ENCODE measurements at regions not wholly inside any gene's neighbourhood (a gene's known extent, or its start where the extent isn't known, plus 50 kb on each side); places are given as distances from the start of the nearest gene placed in this dataset.
A peak's percentile ranks its signal among the peaks of the same experiment; 100 is the strongest.

GRCh38 chr6:133741375-133741861 is 147.5 kb upstream of the TCF21 start:
- no peak overlapping the region for H3K27ac ChIP-seq
- DNase-seq (no peak), ATAC-seq (peak; percentile 63 to 81 (median 76))
- H3K4me1 ChIP-seq, result no peaks in the 10 kb centered on the region
- H3K4me3 ChIP-seq, result no peak overlapping the region
- H3K36me3 ChIP-seq (ENCODE audit: insufficient read depth in 1 of 2, low read depth in 1 of 2), result no peaks in the 10 kb centered on the region
- TF ChIP-seq CTCF (IDR thresholded peaks at IDR 0.05), result no peak
- H3K27me3 ChIP-seq (ENCODE audit: insufficient read depth in 3 of 3, low read length in 2 of 3), result no peaks in the 10 kb centered on the region
- intact Hi-C loops (cut with DNase I), result no loop called here
- WGBS, 3 donors, result 19 to 23% (median 21%) methylated on average over 5 of the region's 5 CpGs
- no peaks in the 10 kb centered on the region for H3K9me3 ChIP-seq

- Histone ChIP-seq H3K9me3 (no peaks in the 10 kb centered on the region), H3K4me1 (no peaks in the 10 kb centered on the region), H3K4me3 (no peak overlapping the region), H3K27me3 (ENCODE audit: insufficient read depth in 3 of 3, low read length in 2 of 3) (no peaks in the 10 kb centered on the region), H3K36me3 (ENCODE audit: insufficient read depth in 1 of 2, low read depth in 1 of 2) (no peaks in the 10 kb centered on the region), H3K27ac (no peak overlapping the region)
- WGBS, 3 donors, result 60 to 64% (median 63%) methylated on average over 2 of the region's 2 CpGs
- ATAC-seq (no peak), DNase-seq (no peak)
- intact Hi-C loops (cut with DNase I), result no loop called here
- no peak for TF ChIP-seq CTCF (IDR thresholded peaks at IDR 0.05)
These were observed 145.3 kb upstream of the TCF21 start for GRCh38 chr6:133743621-133744020.

- Histone ChIP-seq H3K27ac (no peak overlapping the region), H3K4me1 (no peaks in the 10 kb centered on the region), H3K36me3 (ENCODE audit: insufficient read depth in 1 of 2, low read depth in 1 of 2) (no peaks in the 10 kb centered on the region), H3K27me3 (ENCODE audit: insufficient read depth in 3 of 3, low read length in 2 of 3) (no peaks in the 10 kb centered on the region), H3K9me3 (no peaks in the 10 kb centered on the region), H3K4me3 (no peak overlapping the region)
- intact Hi-C loops (cut with DNase I), result no loop called here
- ATAC-seq, result no peak
- WGBS, 3 donors, result 95 to 96% (median 95%) methylated on average over 3 of the region's 3 CpGs
- no peak for DNase-seq
- no peak for TF ChIP-seq CTCF (IDR thresholded peaks at IDR 0.05)
These were observed 142.5 kb upstream of the TCF21 start for GRCh38 chr6:133746417-133746770.

GRCh38 chr6:133748628-133749027 is 140.3 kb upstream of the TCF21 start:
- Histone ChIP-seq H3K27ac (no peak overlapping the region), H3K9me3 (no peaks in the 10 kb centered on the region), H3K27me3 (ENCODE audit: insufficient read depth in 3 of 3, low read length in 2 of 3) (no peaks in the 10 kb centered on the region), H3K36me3 (ENCODE audit: insufficient read depth in 1 of 2, low read depth in 1 of 2) (no peaks in the 10 kb centered on the region), H3K4me3 (no peak overlapping the region), H3K4me1 (no peaks in the 10 kb centered on the region)
- 28 to 55% (median 35%) methylated on average over 3 of the region's 3 CpGs for WGBS, 3 donors
- DNase-seq (no peak), ATAC-seq (no peak)
- TF ChIP-seq CTCF (IDR thresholded peaks at IDR 0.05), result no peak
- intact Hi-C loops (cut with DNase I), result no loop called here

GRCh38 chr6:133749427-133749826 is 139.5 kb upstream of the TCF21 start:
- Histone ChIP-seq H3K4me3 (no peak overlapping the region), H3K27ac (no peak overlapping the region), H3K4me1 (no peaks in the 10 kb centered on the region), H3K36me3 (ENCODE audit: insufficient read depth in 1 of 2, low read depth in 1 of 2) (no peaks in the 10 kb centered on the region), H3K27me3 (ENCODE audit: insufficient read depth in 3 of 3, low read length in 2 of 3) (no peaks in the 10 kb centered on the region), H3K9me3 (no peaks in the 10 kb centered on the region)
- WGBS, 3 donors, result 80 to 88% (median 88%) methylated on average over 5 of the region's 5 CpGs
- intact Hi-C loops (cut with DNase I), result no loop called here
- ATAC-seq, result no peak
- TF ChIP-seq CTCF (IDR thresholded peaks at IDR 0.05), result no peak
- no peak for DNase-seq

All from psoas muscle (tissue), 7 donors.